Prostate gland (tissue), 2 donors: ENCODE measurements at regions not wholly inside any gene's neighbourhood (a gene's known extent, or its start where the extent isn't known, plus 50 kb on each side); places are given as distances from the start of the nearest gene placed in this dataset.

Experiments used
- CTCF ChIP-seq, 4 experiments: fragments of 200-600 bp in 2 of 4; fragments of 450-650 bp in 2 of 4; sonication (generic) in 2 of 4; IDR thresholded peaks; 1 replicate in 3 of 4; 2 replicates in 1 of 4; pipeline ENCODE4 v1.5.1; 2016 to 2019; ENCODE audit warnings: antibody characterized with exemption in 4 of 4, mild to moderate bottlenecking in 2 of 4, moderate library complexity in 2 of 4
- POLR2A ChIP-seq: fragments of 450-650 bp; IDR thresholded peaks from one replicate; pipeline ENCODE4 v1.6.1; 2016; ENCODE audit warnings: antibody characterized with exemption, mild to moderate bottlenecking

GRCh38 chr10:128543151-128543550 is 416.9 kb upstream of the MKI67 start:
- no peak for TF ChIP-seq POLR2A
- TF ChIP-seq CTCF (IDR thresholded peaks at IDR 0.05) = no peak
